ENCODE measurements at regions not wholly inside any gene's neighbourhood (a gene's known extent, or its start where the extent isn't known, plus 50 kb on each side); places are given as distances from the start of the nearest gene placed in this dataset.

GRCh38 chr10:44060719-44061118 is 324.2 kb downstream of the CXCL12 start:
- no peaks in the 10 kb centered on the region for H3K4me1 ChIP-seq (ENCODE audit: control insufficient read depth, insufficient read depth, low read length)
- no peak overlapping the region for H3K4me3 ChIP-seq (ENCODE audit: low read depth in 2 of 2, low read length in 2 of 2)
- no peak overlapping the region for H3K27ac ChIP-seq (ENCODE audit: low read length)
- TF ChIP-seq CTCF (IDR thresholded peaks at IDR 0.05) = no peak
- TF ChIP-seq SIN3A (IDR thresholded peaks at IDR 0.05; ENCODE audit: borderline replicate concordance, insufficient read depth, low read depth, low read length) = no peak
- TF ChIP-seq TCF7L2 (IDR thresholded peaks at IDR 0.05; ENCODE audit: low read depth, low read length) = no peak
- no peak for TF ChIP-seq POLR2AphosphoS5 (IDR thresholded peaks at IDR 0.05; ENCODE audit: low read depth, low read length)
- TF ChIP-seq REST (IDR thresholded peaks at IDR 0.05; ENCODE audit: insufficient read depth in 1 of 2, low read depth in 2 of 2, low read length in 1 of 2) = no peak
- CTCF ChIA-PET = no interaction called here
- ATAC-seq (no peak), DNase-seq (ENCODE audit: low read depth, low spot score) (no peak)
- intact Hi-C loops (cut with micrococcal nuclease; ENCODE audit: unreplicated experiment) (no loop called here), in situ Hi-C loops (cut with HindIII; ENCODE audit: low pct_unique_long_range_greater_than_20kb, low sequenced_read_pairs) (no loop called here)
- BruUV-seq (replicated peaks) = no TSS peak
- H3K36me3 ChIP-seq (ENCODE audit: control insufficient read depth, insufficient read depth, low read length) = no peaks in the 10 kb centered on the region
- peaks cover 2% of the 10 kb centered on the region; the same call in 1 of the 2 replicates for H3K27me3 ChIP-seq (ENCODE audit: control insufficient read depth, insufficient read depth, low read length)
- POLR2A ChIA-PET = no interaction called here
- H3K9me3 ChIP-seq (ENCODE audit: control insufficient read depth, insufficient read depth, low read depth, low read length) = no peaks in the 10 kb centered on the region

GRCh38 chr10:44060221-44060620 is 324.7 kb downstream of the CXCL12 start:
- DNase-seq (ENCODE audit: low read depth, low spot score) = no peak
- Histone ChIP-seq H3K9me3 (ENCODE audit: control insufficient read depth, insufficient read depth, low read depth, low read length) (no peaks in the 10 kb centered on the region), H3K27me3 (ENCODE audit: control insufficient read depth, insufficient read depth, low read length) (peaks cover 2% of the 10 kb centered on the region; the same call in 1 of the 2 replicates), H3K27ac (ENCODE audit: low read length) (no peak overlapping the region), H3K36me3 (ENCODE audit: control insufficient read depth, insufficient read depth, low read length) (no peaks in the 10 kb centered on the region), H3K4me3 (ENCODE audit: low read depth in 2 of 2, low read length in 2 of 2) (no peak overlapping the region), H3K4me1 (ENCODE audit: control insufficient read depth, insufficient read depth, low read length) (no peaks in the 10 kb centered on the region)
- ChIA-PET POLR2A (no interaction called here), CTCF (no interaction called here)
- intact Hi-C loops (cut with micrococcal nuclease; ENCODE audit: unreplicated experiment) = no loop called here
- no peak for ATAC-seq
- in situ Hi-C loops (cut with HindIII; ENCODE audit: low pct_unique_long_range_greater_than_20kb, low sequenced_read_pairs) = no loop called here
- TF ChIP-seq POLR2AphosphoS5 (IDR thresholded peaks at IDR 0.05; ENCODE audit: low read depth, low read length) (no peak), CTCF (IDR thresholded peaks at IDR 0.05) (no peak), SIN3A (IDR thresholded peaks at IDR 0.05; ENCODE audit: borderline replicate concordance, insufficient read depth, low read depth, low read length) (no peak), TCF7L2 (IDR thresholded peaks at IDR 0.05; ENCODE audit: low read depth, low read length) (no peak), REST (IDR thresholded peaks at IDR 0.05; ENCODE audit: insufficient read depth in 1 of 2, low read depth in 2 of 2, low read length in 1 of 2) (no peak)
- BruUV-seq (replicated peaks) = no TSS peak
